ENCODE measurements at regions not wholly inside any gene's neighbourhood (a gene's known extent, or its start where the extent isn't known, plus 50 kb on each side); places are given as distances from the start of the nearest gene placed in this dataset.

GRCh38 chr12:42905419-42905705 is 315.8 kb upstream of the PRICKLE1 start:
- Mint-ChIP-seq H3K4me3 (ENCODE audit: unreplicated experiment) (no peak overlapping the region), H3K36me3 (ENCODE audit: unreplicated experiment) (no peaks in the 10 kb centered on the region)

GRCh38 chr12:42904683-42905418 is 315.3 kb upstream of the PRICKLE1 start:
- H3K4me3 Mint-ChIP-seq (ENCODE audit: unreplicated experiment) = no peak overlapping the region
- H3K4me1 Mint-ChIP-seq (ENCODE audit: unreplicated experiment) = no peaks in the 10 kb centered on the region
- TF ChIP-seq CTCF (IDR thresholded peaks at IDR 0.05) = no peak
- H3K9me3 Mint-ChIP-seq (ENCODE audit: unreplicated experiment) = peaks cover 8% of the 10 kb centered on the region
- DNase-seq (ENCODE audit: extremely low spot score, unreplicated experiment) = no peak
- no peaks in the 10 kb centered on the region for H3K36me3 Mint-ChIP-seq (ENCODE audit: unreplicated experiment)
- no peak overlapping the region for H3K27ac Mint-ChIP-seq (ENCODE audit: unreplicated experiment)
- H3K27me3 Mint-ChIP-seq (ENCODE audit: unreplicated experiment) = peaks cover under 1% of the 10 kb centered on the region

More at GRCh38 chr12:42905419-42905705, 315.8 kb upstream of the PRICKLE1 start:
- Mint-ChIP-seq H3K4me1 (ENCODE audit: unreplicated experiment) (no peaks in the 10 kb centered on the region), H3K27ac (ENCODE audit: unreplicated experiment) (no peak overlapping the region), H3K9me3 (ENCODE audit: unreplicated experiment) (peaks cover 8% of the 10 kb centered on the region), H3K27me3 (ENCODE audit: unreplicated experiment) (no peaks in the 10 kb centered on the region)
- TF ChIP-seq CTCF (IDR thresholded peaks at IDR 0.05) = no peak
- no peak for DNase-seq (ENCODE audit: extremely low spot score, unreplicated experiment)

- Mint-ChIP-seq H3K4me3 (ENCODE audit: unreplicated experiment) (no peak overlapping the region), H3K9me3 (ENCODE audit: unreplicated experiment) (peaks cover 8% of the 10 kb centered on the region), H3K27me3 (ENCODE audit: unreplicated experiment) (peaks cover 9% of the 10 kb centered on the region), H3K36me3 (ENCODE audit: unreplicated experiment) (no peaks in the 10 kb centered on the region), H3K4me1 (ENCODE audit: unreplicated experiment) (no peaks in the 10 kb centered on the region), H3K27ac (ENCODE audit: unreplicated experiment) (no peak overlapping the region)
- DNase-seq (ENCODE audit: extremely low spot score, unreplicated experiment) = no peak
- no peak for TF ChIP-seq CTCF (IDR thresholded peaks at IDR 0.05)
Observed at GRCh38 chr12:42903736-42904135, 314.2 kb upstream of the PRICKLE1 start.

- no peak for DNase-seq (ENCODE audit: extremely low spot score, unreplicated experiment)
- no peak for TF ChIP-seq CTCF (IDR thresholded peaks at IDR 0.05)
- Mint-ChIP-seq H3K4me3 (ENCODE audit: unreplicated experiment) (no peak overlapping the region), H3K36me3 (ENCODE audit: unreplicated experiment) (no peaks in the 10 kb centered on the region), H3K9me3 (ENCODE audit: unreplicated experiment) (peaks cover 8% of the 10 kb centered on the region), H3K27me3 (ENCODE audit: unreplicated experiment) (peaks cover 15% of the 10 kb centered on the region), H3K4me1 (ENCODE audit: unreplicated experiment) (no peaks in the 10 kb centered on the region), H3K27ac (ENCODE audit: unreplicated experiment) (no peak overlapping the region)
Observed at GRCh38 chr12:42902001-42902400, 312.5 kb upstream of the PRICKLE1 start.

- no peaks in the 10 kb centered on the region for H3K4me1 Mint-ChIP-seq (ENCODE audit: unreplicated experiment)
- H3K9me3 Mint-ChIP-seq (ENCODE audit: unreplicated experiment) = peaks cover 4% of the 10 kb centered on the region
- H3K4me3 Mint-ChIP-seq (ENCODE audit: unreplicated experiment) = no peak overlapping the region
- peaks cover 35% of the 10 kb centered on the region for H3K27me3 Mint-ChIP-seq (ENCODE audit: unreplicated experiment)
- no peak overlapping the region for H3K27ac Mint-ChIP-seq (ENCODE audit: unreplicated experiment)
- DNase-seq (ENCODE audit: extremely low spot score, unreplicated experiment) = no peak
- TF ChIP-seq CTCF (IDR thresholded peaks at IDR 0.05) = no peak
- H3K36me3 Mint-ChIP-seq (ENCODE audit: unreplicated experiment) = no peaks in the 10 kb centered on the region
Observed at GRCh38 chr12:42893803-42894202, 304.3 kb upstream of the PRICKLE1 start.

All from osteocyte (in vitro differentiated cells).